Activated CD4-positive, alpha-beta T cell treated with anti-CD3 and anti-CD28 coated beads, Interleukin-2, amount 50 U/mL, for 4 hours (primary cell): ENCODE measurements at regions not wholly inside any gene's neighbourhood (a gene's known extent, or its start where the extent isn't known, plus 50 kb on each side); places are given as distances from the start of the nearest gene placed in this dataset.

ENCODE experiments used
- DNase-seq, 2 experiments: peaks; one replicate each; pipeline ENCODE4 v3.0.0-alpha.2; 2020

DNA sequence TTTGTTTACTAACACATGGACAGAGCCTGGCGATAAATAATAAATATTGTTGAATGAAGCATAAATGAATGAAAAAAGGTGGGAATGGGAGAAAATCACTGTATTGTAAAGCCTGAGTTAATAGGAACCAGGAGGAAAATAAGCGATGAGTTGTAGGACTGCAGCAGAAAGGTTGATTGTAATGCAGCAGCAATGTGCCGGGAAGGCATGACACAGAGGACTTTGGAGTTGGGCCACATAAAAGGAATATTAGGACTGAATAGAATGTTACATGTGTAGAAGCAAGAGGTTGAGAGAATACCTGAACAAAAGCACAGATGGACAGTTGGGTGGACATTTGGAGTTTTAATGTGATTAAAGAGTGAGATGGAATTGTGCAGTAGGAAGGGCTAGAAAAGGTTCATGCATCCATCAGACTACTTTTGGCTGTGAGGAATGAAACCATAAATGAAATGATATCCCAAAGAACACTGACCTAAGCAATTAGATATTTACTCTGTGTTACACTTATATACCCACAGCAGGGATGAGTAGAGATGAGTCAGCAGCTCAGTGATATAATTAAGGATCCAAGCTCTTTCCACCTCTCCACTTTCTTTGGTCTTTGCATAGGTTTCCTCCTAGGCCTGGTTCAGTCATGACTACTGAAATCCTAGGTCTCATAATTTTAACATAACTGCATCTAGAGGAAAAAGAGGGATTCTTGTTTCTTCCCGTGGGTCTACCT is 55.4 kb downstream of the CCER1 start:
- no peak for DNase-seq

DNA sequence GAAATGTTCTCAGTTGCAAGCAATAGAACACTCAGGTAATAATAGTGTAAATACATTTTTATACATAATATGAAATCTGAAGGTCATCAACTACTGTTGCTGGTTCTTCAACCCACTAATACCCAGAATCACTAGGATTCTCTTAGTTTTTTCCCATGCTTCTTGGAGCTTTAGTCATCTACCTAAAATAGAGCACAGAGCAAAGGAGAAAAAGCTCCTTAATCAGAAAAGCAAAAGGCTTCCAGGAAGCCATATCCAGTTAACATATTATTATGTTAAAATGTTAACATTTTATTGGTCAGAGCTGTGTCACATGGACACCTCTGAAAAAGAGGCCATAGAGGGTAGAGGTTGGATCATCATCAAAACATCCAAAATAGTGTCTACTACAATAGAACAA is 57.0 kb downstream of the CCER1 start:
- no peak for DNase-seq

GRCh38 chr12:90897316-90897715 is 57.7 kb downstream of the CCER1 start:
- DNase-seq = no peak

GRCh38 chr12:90896821-90897220 is 58.2 kb downstream of the CCER1 start:
- no peak for DNase-seq

- no peak for DNase-seq
Measured at GRCh38 chr12:90896164-90896563, 58.8 kb downstream of the CCER1 start.

DNA sequence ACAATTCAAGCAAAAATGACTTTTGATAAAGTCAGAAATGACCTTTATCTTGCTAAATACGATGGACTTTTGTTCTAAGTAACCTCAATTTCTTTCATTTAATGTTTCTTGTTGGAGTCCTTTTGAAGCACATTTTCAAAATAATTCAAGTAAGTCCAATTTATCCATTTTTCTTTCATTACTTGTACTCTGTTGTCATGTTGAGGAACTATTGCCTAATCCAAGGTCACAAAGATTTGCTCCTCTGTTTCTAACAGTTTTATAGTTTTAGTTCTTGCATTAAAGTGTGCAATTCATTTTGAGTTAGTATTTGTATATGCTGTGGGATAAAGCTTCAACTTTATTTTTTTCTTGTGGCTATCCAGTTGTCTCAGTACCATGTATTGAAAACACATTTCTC is 66.7 kb downstream of the CCER1 start:
- no peak for DNase-seq

DNA sequence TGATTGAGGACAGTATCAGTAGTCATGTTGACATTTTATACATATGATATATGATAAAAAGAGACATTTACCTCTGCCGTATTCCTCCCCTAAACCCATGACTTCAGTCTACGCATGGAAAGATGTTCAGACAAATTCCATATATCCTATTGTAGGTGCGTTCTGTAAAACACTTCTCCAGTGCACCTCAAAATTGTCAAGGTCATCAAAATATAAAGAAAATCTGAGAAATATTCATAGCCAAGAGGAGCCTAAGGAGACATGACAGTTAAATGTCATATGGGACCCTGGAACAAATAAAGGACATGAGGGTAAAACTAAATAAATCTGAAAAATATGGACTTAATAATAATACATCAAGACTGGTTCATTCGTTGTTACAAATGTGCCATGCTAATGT is 71.5 kb downstream of the CCER1 start:
- no peak for DNase-seq

GRCh38 chr12:90871726-90872096 is 83.3 kb downstream of the CCER1 start:
- no peak for DNase-seq

DNA sequence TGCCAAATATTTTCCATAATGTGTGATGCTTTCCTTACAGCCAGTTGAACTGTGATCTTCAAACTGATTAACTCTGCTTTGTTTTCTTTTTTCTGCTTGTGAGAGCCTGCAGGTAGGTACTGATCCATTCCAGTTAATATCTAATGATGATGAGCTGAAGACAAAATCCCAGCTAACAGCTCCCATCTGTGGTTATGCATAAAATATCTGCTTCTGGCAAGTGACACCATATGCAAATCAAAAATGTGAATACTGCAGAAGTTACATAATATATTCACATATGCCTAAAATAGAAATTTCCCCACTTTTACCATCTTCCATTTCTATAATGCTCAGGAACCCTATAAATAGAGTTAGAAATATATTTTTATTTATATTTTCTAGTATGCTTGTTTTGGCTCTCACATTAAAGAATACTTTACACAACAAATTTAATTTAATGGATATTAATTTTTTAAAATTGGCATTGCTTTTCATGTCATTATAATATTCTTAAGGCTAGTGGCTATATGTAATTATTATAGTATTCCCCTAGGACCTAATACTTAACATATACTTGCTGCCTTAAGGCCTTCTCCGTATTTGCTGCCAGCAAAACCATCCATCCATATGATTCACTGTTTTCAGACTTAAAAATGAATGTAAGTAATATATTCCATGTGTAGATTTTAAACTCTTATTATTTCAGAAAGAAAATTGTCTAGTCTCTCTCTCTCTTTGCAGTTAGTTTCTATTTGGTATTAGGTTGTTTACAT is 83.8 kb downstream of the CCER1 start:
- no peak for DNase-seq

DNA sequence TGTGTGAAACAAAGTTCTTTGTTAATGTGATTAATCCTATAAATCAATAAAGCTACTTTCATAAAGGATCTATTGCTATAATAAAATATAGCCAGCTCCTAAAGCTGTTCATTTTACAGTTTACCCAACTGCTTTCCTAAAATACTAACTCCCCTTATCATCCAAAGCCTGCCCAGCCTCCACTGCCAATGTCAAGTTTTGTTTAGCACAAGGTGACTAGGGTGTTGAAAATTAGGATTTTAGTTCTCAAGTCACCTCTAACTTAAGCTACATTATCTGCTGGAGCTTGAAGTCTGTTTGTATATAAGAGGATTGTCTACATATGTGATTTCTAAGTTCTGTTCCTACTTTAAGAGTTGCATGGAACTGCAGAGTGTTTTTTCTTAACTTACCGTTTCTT is 86.3 kb downstream of the CCER1 start:
- DNase-seq = no peak

DNA sequence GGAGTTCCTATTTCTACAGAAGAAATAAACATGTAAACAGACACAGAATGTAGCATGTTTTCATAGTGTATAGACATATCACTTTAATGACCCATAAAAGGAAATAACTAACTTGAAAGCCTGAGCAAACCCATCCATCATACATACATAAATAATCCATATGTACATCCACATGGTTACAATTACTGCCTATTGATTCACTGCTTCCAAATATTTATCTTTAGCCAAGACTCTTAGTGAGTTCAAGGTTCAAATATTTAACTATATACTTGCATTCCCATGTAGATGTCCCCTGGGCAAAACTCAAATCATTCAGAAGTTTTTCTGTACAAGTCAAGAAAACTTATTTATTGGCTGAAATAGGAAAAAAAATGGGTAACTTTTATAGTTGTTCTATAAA is 95.4 kb downstream of the CCER1 start:
- DNase-seq = no peak

GRCh38 chr12:90858252-90858651 is 96.7 kb downstream of the CCER1 start:
- DNase-seq = no peak

GRCh38 chr12:90855534-90855933 is 99.4 kb downstream of the CCER1 start:
- no peak for DNase-seq

GRCh38 chr12:90854136-90854689 is 100.8 kb downstream of the CCER1 start:
- DNase-seq = no peak

GRCh38 chr12:90851800-90852718 is 102.9 kb downstream of the CCER1 start:
- DNase-seq = no peak

- DNase-seq = no peak
Measured at GRCh38 chr12:90842477-90842876, 112.5 kb downstream of the CCER1 start.

- no peak for DNase-seq
Measured at GRCh38 chr12:90841336-90841735, 113.6 kb downstream of the CCER1 start.

DNA sequence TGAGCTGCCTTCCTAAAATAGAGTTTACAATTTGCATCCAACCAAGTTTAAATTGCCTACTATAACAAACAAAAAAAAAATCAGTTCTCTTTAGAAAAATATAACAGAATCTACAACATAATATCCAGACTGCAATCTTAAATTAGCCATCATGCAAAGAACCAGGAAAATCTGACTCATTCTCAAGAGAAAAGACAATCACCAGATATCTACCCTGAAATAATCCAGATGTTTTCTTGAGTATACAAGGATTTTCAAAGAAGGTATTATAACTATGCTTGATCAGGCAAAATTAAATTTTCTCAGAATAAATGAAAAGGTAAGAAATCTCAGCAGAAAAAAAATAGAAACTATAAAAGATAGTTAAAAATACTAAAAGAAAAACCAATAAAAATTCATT is 115.6 kb downstream of the CCER1 start:
- no peak for DNase-seq

DNA sequence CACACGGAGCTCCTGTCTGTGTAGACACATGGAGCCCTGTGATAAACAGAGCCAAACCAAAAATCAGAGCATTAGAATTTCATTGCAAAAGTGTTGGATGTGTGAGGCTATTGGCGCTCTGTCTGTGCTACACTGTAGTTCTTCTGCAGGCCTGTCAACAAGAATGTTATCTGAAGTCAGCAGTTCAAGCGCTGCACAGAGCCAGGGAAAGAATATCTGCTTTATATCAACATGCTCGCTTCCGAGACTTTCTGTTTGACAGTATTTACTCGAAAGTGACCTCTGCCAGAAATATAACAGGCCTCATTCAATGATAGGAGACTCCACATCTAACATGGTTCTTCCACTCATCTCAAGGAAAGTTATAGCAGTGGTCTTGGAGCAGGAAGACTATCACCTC is 118.3 kb downstream of the CCER1 start:
- no peak for DNase-seq

DNA sequence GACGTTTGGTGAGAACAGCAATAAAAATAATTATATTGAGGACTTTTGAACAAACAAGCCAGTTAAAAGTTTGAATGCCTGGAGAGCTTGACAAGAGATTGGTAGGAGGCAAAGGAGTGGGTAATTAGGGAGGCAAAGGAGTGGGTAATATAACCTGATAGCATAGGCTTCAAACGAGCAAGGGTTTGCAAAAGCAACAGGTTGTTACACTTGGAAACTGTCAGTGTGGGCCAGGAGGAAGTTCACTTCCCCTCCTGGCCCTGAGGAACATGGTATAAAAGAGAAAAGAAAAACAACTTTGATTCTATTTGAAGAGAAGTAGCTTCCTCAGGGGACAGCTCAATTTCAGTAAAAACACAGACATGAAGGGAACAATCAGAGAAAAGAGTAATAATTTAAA is 121.7 kb downstream of the CCER1 start:
- DNase-seq = no peak

- DNase-seq = no peak
Measured at GRCh38 chr12:90832427-90832826, 122.5 kb downstream of the CCER1 start.

DNA sequence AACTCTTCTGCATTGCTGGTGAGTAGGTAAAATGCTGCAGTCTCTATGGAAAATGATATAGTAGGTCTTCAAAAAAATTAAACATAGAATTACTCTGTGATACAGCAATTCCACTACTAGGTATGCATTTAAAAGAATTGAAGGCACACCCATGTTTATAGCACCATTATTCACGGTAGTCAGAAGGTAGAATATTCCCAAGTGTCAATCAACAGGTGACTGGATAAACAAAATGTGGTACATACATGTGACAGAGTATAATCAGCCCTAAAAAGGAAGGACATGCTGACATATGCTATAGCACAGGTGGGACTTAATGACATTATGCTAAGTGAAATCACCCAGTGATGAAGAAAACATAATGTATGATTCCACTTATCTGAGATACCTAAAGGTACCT is 123.3 kb downstream of the CCER1 start:
- no peak for DNase-seq

- no peak for DNase-seq
Measured at GRCh38 chr12:90829044-90829443, 125.9 kb downstream of the CCER1 start.
